ENCODE measurements at regions not wholly inside any gene's neighbourhood (a gene's known extent, or its start where the extent isn't known, plus 50 kb on each side); places are given as distances from the start of the nearest gene placed in this dataset.

- no peak overlapping the region for H3K27ac ChIP-seq
- H3K27me3 ChIP-seq (replicated peaks; ENCODE audit: insufficient read depth), result peaks cover 13% of the 10 kb centered on the region
- in situ Hi-C loops (cut with MboI), result no loop called here
- TF ChIP-seq EZH2phosphoT487 (IDR thresholded peaks at IDR 0.05; ENCODE audit: insufficient read depth, low read depth) (no peak), EZH2 (IDR thresholded peaks at IDR 0.05; ENCODE audit: insufficient read depth, poor library complexity, severe bottlenecking) (no peak)
- no peak overlapping the region for H3K9ac ChIP-seq
- H4K20me1 ChIP-seq (ENCODE audit: insufficient read depth), result no peaks in the 10 kb centered on the region
- H3K9me3 ChIP-seq (ENCODE audit: low read depth), result no peaks in the 10 kb centered on the region
- H3K4me3 ChIP-seq, result no peak overlapping the region
- peak; percentile 75 for DNase-seq
- H3K4me1 ChIP-seq (ENCODE audit: insufficient read depth), result no peaks in the 10 kb centered on the region
- H3K36me3 ChIP-seq (ENCODE audit: low read depth), result no peaks in the 10 kb centered on the region
- no peaks in the 10 kb centered on the region for H3K9me2 ChIP-seq (ENCODE audit: insufficient read depth)
- H3F3A ChIP-seq (ENCODE audit: insufficient read depth), result no peaks in the 10 kb centered on the region
- no peak overlapping the region for H3K4me2 ChIP-seq (ENCODE audit: unreplicated experiment)
- no peaks in the 10 kb centered on the region for H3K79me2 ChIP-seq (ENCODE audit: insufficient read depth)
- WGBS, 2 experiments (ENCODE audit: low coverage in 1 of 2, low lambda C conversion rate in 2 of 2, missing lambda C conversion rate in 2 of 2), result 0% methylated on average over 2 of the region's 2 CpGs
- H2AFZ ChIP-seq, result no peak overlapping the region
These were observed 85.7 kb upstream of the EXOC1L start for GRCh38 chr4:55733932-55734331.

- no peaks in the 10 kb centered on the region for H3K36me3 ChIP-seq (ENCODE audit: low read depth)
- no peak for TF ChIP-seq EZH2 (IDR thresholded peaks at IDR 0.05; ENCODE audit: insufficient read depth, poor library complexity, severe bottlenecking)
- H3K9ac ChIP-seq, result no peak overlapping the region
- H4K20me1 ChIP-seq (ENCODE audit: insufficient read depth), result no peaks in the 10 kb centered on the region
- no peaks in the 10 kb centered on the region for H3K4me1 ChIP-seq (ENCODE audit: insufficient read depth)
- H3F3A ChIP-seq (ENCODE audit: insufficient read depth), result no peaks in the 10 kb centered on the region
- H3K4me2 ChIP-seq (ENCODE audit: unreplicated experiment), result no peak overlapping the region
- peaks cover 12% of the 10 kb centered on the region for H3K27me3 ChIP-seq (replicated peaks; ENCODE audit: insufficient read depth)
- no peaks in the 10 kb centered on the region for H3K9me3 ChIP-seq (ENCODE audit: low read depth)
- no peaks in the 10 kb centered on the region for H3K9me2 ChIP-seq (ENCODE audit: insufficient read depth)
- no peaks in the 10 kb centered on the region for H3K79me2 ChIP-seq (ENCODE audit: insufficient read depth)
- H2AFZ ChIP-seq, result no peak overlapping the region
- DNase-seq, result peak; percentile 32
- H3K4me3 ChIP-seq, result no peak overlapping the region
- H3K27ac ChIP-seq, result no peak overlapping the region
- 2 to 5% methylated on average over 3 of the region's 3 CpGs for WGBS, 2 experiments (ENCODE audit: low coverage in 1 of 2, low lambda C conversion rate in 2 of 2, missing lambda C conversion rate in 2 of 2)
- in situ Hi-C loops (cut with MboI), result no loop called here
These were observed 82.9 kb upstream of the EXOC1L start for GRCh38 chr4:55736605-55737183.

GRCh38 chr4:55742655-55743202 is 76.9 kb upstream of the EXOC1L start:
- peaks cover 12% of the 10 kb centered on the region for H3K27me3 ChIP-seq (replicated peaks; ENCODE audit: insufficient read depth)
- WGBS, 2 experiments (ENCODE audit: low coverage in 1 of 2, low lambda C conversion rate in 2 of 2, missing lambda C conversion rate in 2 of 2), result 2 to 4% methylated on average over 5 of the region's 5 CpGs
- in situ Hi-C loops (cut with MboI), result no loop called here
- DNase-seq, result peak; percentile 45
- no peaks in the 10 kb centered on the region for H3K9me2 ChIP-seq (ENCODE audit: insufficient read depth)
- peak overlapping the region; percentile 11 for H3K4me2 ChIP-seq (ENCODE audit: unreplicated experiment)
- no peak overlapping the region for H3K9ac ChIP-seq
- H3K27ac ChIP-seq, result no peak overlapping the region
- no peaks in the 10 kb centered on the region for H3K36me3 ChIP-seq (ENCODE audit: low read depth)
- H3F3A ChIP-seq (ENCODE audit: insufficient read depth), result no peaks in the 10 kb centered on the region
- no peak for TF ChIP-seq EZH2 (IDR thresholded peaks at IDR 0.05; ENCODE audit: insufficient read depth, poor library complexity, severe bottlenecking)
- TF ChIP-seq EZH2phosphoT487 (IDR thresholded peaks at IDR 0.05; ENCODE audit: insufficient read depth, low read depth), result no peak
- no peak overlapping the region for H2AFZ ChIP-seq
- no peaks in the 10 kb centered on the region for H3K79me2 ChIP-seq (ENCODE audit: insufficient read depth)
- H3K4me3 ChIP-seq, result no peak overlapping the region
- no peaks in the 10 kb centered on the region for H3K4me1 ChIP-seq (ENCODE audit: insufficient read depth)
- no peaks in the 10 kb centered on the region for H3K9me3 ChIP-seq (ENCODE audit: low read depth)
- no peaks in the 10 kb centered on the region for H4K20me1 ChIP-seq (ENCODE audit: insufficient read depth)

- H3K9me2 ChIP-seq (ENCODE audit: insufficient read depth), result no peaks in the 10 kb centered on the region
- H4K20me1 ChIP-seq (ENCODE audit: insufficient read depth), result no peaks in the 10 kb centered on the region
- H3K4me3 ChIP-seq, result no peak overlapping the region
- no peaks in the 10 kb centered on the region for H3K4me1 ChIP-seq (ENCODE audit: insufficient read depth)
- no peak overlapping the region for H2AFZ ChIP-seq
- no peak overlapping the region for H3K27ac ChIP-seq
- H3K36me3 ChIP-seq (ENCODE audit: low read depth), result no peaks in the 10 kb centered on the region
- H3K9ac ChIP-seq, result no peak overlapping the region
- H3K79me2 ChIP-seq (ENCODE audit: insufficient read depth), result no peaks in the 10 kb centered on the region
- in situ Hi-C loops (cut with MboI), result no loop called here
- H3K27me3 ChIP-seq (replicated peaks; ENCODE audit: insufficient read depth), result peaks cover 10% of the 10 kb centered on the region
- no peak for DNase-seq
- no peaks in the 10 kb centered on the region for H3F3A ChIP-seq (ENCODE audit: insufficient read depth)
- WGBS, 2 experiments (ENCODE audit: low coverage in 1 of 2, low lambda C conversion rate in 2 of 2, missing lambda C conversion rate in 2 of 2), result 75 to 77% methylated on average over 6 of the region's 6 CpGs
- TF ChIP-seq EZH2 (IDR thresholded peaks at IDR 0.05; ENCODE audit: insufficient read depth, poor library complexity, severe bottlenecking) (no peak), EZH2phosphoT487 (IDR thresholded peaks at IDR 0.05; ENCODE audit: insufficient read depth, low read depth) (no peak)
- H3K9me3 ChIP-seq (ENCODE audit: low read depth), result no peaks in the 10 kb centered on the region
- H3K4me2 ChIP-seq (ENCODE audit: unreplicated experiment), result no peak overlapping the region
These were observed 75.2 kb upstream of the EXOC1L start for GRCh38 chr4:55744369-55744768.

- Histone ChIP-seq H3K79me2 (ENCODE audit: insufficient read depth) (no peaks in the 10 kb centered on the region), H3K4me3 (no peak overlapping the region), H3K9me2 (ENCODE audit: insufficient read depth) (no peaks in the 10 kb centered on the region), H3K9ac (no peak overlapping the region), H4K20me1 (ENCODE audit: insufficient read depth) (no peaks in the 10 kb centered on the region), H3K4me2 (ENCODE audit: unreplicated experiment) (no peak overlapping the region), H3K27ac (no peak overlapping the region), H3F3A (ENCODE audit: insufficient read depth) (no peaks in the 10 kb centered on the region), H3K27me3 (replicated peaks; ENCODE audit: insufficient read depth) (peaks cover 10% of the 10 kb centered on the region), H3K9me3 (ENCODE audit: low read depth) (no peaks in the 10 kb centered on the region), H2AFZ (no peak overlapping the region), H3K36me3 (ENCODE audit: low read depth) (no peaks in the 10 kb centered on the region), H3K4me1 (ENCODE audit: insufficient read depth) (no peaks in the 10 kb centered on the region)
- DNase-seq, result no peak
- in situ Hi-C loops (cut with MboI), result no loop called here
- TF ChIP-seq EZH2 (IDR thresholded peaks at IDR 0.05; ENCODE audit: insufficient read depth, poor library complexity, severe bottlenecking) (no peak), EZH2phosphoT487 (IDR thresholded peaks at IDR 0.05; ENCODE audit: insufficient read depth, low read depth) (no peak)
These were observed 74.6 kb upstream of the EXOC1L start for GRCh38 chr4:55745014-55745413.
